Stimulated activated naive CD4-positive, alpha-beta T cell (primary cell): ENCODE measurements at regions not wholly inside any gene's neighbourhood (a gene's known extent, or its start where the extent isn't known, plus 50 kb on each side); places are given as distances from the start of the nearest gene placed in this dataset.

Source experiments
- DNase-seq, 6 experiments: peaks; one replicate each; lab custom pipeline; 2025; lab: John Stamatoyannopoulos, UW

- DNase-seq: no peak
These were observed 424.6 kb downstream of the MED10 start for GRCh38 chr5:5953584-5954274.

- no peak for DNase-seq
These were observed 426.4 kb downstream of the MED10 start for GRCh38 chr5:5951953-5952352.

DNA sequence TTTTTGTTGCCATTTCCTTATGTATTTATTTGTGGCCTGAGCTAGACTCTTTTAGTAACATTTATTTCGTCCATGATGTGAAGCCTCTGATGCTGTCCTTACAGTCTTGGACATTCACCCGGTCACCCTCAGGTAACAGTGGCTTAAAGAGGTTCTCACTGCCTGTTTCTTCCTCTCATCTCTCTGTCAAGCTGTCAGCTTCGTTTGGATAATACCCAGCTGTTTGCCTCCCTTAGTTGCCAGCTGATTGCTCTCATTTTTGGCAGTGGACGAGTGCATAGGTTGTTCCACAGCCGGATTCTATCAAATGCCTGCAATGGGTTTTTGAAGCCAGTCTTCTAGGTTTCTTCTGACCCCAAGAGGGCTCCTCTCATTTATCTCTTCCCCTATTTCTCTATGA lies 427.7 kb downstream of the MED10 start:
- DNase-seq: no peak

DNA sequence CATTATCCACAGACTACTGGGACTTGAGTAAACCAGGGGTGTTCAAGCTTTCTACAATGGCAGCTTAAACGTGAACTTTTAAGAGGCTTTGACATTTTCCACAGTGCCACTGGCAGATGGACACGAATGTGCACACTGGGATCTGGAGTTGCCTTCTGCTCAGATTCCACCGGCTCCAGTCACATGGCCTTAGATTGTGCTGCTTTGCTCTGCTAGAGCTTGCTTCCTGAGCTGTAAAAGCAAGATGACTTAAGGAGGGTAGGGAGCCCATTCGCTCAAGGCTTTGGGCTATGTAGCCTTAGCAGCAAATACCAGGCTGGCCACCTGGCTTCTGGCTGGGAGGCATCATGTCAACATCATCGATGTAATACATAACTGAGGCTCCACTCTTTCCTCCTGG lies 436.9 kb downstream of the MED10 start:
- DNase-seq: no peak

DNA sequence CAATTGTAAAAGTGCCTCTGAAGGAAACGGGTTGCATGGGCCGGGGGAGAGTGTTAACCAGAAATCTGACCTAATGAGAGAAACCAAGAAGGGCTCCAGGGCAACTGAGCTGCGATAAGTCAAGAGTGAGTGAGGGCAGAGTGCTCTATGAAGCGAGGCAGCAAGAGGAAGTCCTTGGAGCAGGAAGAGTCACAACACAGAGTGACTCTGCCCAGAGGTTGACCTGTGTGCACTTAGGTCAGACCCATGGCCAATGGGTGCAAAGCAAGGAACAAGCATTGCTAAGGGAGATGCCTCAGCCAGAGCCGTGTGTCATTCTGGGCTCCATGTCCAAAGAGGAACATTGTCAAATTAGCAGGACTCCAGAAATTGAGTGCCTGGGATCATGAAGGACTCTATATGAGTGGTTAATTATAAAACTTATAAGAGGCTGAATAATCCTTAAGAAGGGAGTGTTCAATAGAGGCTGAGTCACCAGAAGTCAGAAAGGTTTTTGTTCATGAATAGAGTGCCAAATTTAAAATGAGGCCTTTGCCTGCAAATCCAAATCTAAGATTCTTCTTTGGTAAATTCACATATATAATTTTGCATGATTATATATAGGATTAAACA lies 438.5 kb downstream of the MED10 start:
- DNase-seq: no peak

GRCh38 chr5:5933651-5934050 lies 444.7 kb downstream of the MED10 start:
- no peak for DNase-seq

GRCh38 chr5:5932824-5933223 lies 445.5 kb downstream of the MED10 start:
- DNase-seq: no peak

DNA sequence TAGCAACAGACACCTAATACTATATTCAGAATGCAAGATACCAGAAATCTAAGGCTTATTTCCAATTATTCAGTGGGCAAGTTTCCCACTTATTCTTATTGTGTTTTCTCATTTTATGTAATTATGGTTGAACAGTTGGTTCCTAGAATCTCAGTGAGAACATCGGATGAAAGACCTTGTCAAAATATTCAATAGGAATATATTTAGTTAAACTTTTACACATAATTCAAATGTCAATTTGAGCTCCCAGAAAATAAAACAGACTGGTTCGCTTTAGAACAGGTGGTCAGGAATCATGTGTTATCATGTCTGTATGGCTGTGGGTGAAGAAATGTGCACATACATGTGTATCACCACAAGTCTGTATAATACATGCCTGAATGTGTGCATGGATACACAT lies 447.8 kb downstream of the MED10 start:
- no peak for DNase-seq

- no peak for DNase-seq
These were observed 448.9 kb downstream of the MED10 start for GRCh38 chr5:5929291-5930020.

- DNase-seq: no peak
These were observed 453.2 kb downstream of the MED10 start for GRCh38 chr5:5925191-5925590.

GRCh38 chr5:5919411-5919810 lies 458.9 kb downstream of the MED10 start:
- DNase-seq: no peak

DNA sequence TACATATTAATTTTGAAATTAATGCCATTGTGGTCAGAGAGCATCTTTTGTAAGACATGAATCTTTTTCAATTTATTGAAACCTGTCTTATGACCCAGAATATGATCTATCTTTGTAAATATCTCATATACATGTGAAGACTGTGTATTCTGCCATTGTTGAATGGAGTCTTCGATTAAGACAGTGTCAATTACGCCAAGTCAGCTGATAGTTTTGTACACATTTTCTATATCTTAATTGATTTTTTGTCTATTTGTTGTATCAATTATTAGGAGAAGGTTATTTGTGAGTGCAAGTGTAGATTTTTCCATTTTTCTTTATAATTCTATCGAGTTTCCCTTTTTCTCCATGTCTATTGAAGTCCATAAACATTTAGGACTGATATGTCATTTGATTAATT lies 471.6 kb downstream of the MED10 start:
- no peak for DNase-seq

- no peak for DNase-seq
These were observed 473.2 kb downstream of the MED10 start for GRCh38 chr5:5905186-5905585.

DNA sequence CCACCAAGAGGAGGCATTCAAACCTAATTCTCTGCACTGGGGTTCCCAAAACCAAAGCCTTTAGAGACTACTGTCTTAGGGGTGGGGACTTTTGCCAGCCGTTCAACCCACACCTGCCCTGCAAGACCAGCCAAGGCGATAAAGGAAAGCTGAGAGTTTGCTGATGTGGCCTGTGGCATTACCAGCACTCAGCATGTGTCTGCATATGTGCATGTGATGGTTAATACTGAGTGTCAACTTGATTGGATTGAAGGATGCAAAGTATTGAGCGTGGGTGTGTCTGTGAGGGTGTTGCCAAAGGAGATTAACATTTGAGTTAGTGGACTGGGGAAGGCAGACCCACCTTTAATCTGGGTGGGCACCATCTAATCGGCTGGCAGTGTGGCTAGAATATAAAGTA lies 474.2 kb downstream of the MED10 start:
- DNase-seq: no peak

DNA sequence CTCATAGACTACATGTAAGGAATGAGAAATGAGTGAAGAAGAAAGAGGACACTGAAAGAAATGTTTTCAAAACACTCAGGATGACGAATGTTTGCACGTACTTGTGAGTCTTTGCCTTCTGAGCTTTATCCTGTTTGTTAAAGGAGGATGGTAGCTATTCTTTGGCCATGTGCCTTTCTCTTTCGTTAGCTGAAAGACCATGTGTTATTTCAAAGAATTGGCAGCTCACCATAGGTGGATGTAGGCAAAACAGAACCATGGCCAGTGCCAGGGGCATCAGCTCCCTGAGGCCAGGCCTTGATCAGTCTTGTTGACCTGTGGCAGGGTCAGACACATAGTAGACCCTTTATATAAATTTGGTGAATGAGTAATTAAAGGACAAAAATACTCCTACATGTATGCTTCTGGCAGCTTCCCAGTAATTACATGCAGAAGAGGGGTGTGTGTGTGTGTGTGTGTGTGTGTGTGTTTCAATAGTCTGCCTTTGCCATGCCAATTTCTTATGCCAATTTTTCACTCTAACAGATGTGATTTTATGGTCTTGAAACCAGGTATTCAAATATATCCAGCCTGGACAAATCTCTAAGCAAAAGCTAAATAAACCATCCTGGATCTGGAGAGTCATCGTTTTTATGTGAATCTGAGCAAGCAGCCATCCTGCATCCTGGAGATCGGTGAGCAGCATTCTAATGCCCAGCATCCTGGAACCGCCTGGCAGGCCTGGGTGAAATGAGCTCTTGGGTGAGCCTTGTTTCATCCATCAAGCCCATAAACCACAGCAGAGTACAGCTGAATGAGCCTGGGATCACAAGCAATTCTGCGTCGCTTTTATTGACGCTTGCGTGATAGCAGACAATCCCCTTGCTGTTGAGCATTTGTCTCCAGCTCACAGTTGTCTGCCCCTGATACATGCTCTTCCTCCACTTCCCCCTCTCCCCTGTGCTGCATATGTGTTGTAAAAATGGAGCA lies 475.4 kb downstream of the MED10 start:
- no peak for DNase-seq

GRCh38 chr5:5900350-5900749 lies 477.9 kb downstream of the ICE1 start:
- DNase-seq: no peak

GRCh38 chr5:5899716-5900115 lies 477.2 kb downstream of the ICE1 start:
- DNase-seq: no peak

DNA sequence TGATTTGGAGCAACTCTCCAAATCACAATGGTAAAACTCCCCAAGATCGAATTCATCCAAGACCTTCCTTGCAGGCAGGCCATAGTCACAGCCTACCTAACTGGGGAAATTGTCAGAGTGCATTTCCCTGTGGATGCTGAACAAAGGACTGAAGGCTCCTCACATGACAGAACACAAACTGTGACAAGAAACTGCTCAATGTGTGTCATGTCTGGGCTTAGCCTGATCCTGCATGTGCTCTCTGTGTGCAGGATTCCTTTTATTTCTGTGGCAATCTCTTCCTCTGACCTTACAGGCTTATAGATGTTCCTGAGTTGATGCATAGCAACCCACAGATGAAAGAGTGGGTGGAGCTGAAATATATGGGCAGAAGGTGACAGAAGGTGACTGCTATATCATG lies 465.8 kb downstream of the ICE1 start:
- DNase-seq: no peak

GRCh38 chr5:5887833-5888232 lies 465.4 kb downstream of the ICE1 start:
- no peak for DNase-seq

GRCh38 chr5:5886812-5887486 lies 464.5 kb downstream of the ICE1 start:
- peak in 2 of 6 experiments; percentile 8 to 29 for DNase-seq

GRCh38 chr5:5886353-5886752 lies 463.9 kb downstream of the ICE1 start:
- DNase-seq: no peak

DNA sequence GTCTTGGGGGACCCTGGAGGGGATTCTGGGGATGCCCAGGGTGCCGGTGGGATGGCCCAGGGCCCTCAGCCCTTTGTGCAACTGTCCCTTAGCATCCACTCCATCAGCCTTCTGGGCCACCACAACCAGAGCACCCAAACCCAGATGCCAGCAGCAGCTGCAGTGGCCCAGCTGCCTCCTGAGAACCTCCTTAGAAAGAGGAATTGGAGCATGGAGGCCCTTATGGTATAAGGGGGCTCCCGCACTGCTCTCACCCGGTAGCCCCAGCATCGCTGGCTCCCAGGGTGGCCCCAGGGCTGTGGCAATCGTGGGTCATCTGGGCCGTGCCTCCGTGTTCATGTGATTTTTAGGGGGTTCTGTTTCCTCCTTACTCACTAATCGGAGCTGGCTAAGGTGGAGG lies 463.3 kb downstream of the ICE1 start:
- no peak for DNase-seq
